ENCODE measurements at regions not wholly inside any gene's neighbourhood (a gene's known extent, or its start where the extent isn't known, plus 50 kb on each side); places are given as distances from the start of the nearest gene placed in this dataset.

GRCh38 chr3:73765878-73766545, 141.3 kb upstream of the PDZRN3 start:
- TF ChIP-seq, protein P1, sequence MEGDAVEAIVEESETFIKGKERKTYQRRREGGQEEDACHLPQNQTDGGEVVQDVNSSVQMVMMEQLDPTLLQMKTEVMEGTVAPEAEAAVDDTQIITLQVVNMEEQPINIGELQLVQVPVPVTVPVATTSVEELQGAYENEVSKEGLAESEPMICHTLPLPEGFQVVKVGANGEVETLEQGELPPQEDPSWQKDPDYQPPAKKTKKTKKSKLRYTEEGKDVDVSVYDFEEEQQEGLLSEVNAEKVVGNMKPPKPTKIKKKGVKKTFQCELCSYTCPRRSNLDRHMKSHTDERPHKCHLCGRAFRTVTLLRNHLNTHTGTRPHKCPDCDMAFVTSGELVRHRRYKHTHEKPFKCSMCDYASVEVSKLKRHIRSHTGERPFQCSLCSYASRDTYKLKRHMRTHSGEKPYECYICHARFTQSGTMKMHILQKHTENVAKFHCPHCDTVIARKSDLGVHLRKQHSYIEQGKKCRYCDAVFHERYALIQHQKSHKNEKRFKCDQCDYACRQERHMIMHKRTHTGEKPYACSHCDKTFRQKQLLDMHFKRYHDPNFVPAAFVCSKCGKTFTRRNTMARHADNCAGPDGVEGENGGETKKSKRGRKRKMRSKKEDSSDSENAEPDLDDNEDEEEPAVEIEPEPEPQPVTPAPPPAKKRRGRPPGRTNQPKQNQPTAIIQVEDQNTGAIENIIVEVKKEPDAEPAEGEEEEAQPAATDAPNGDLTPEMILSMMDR (conservative IDR thresholded peaks at IDR 0.05; ENCODE audit: low read depth, low read length): no peak
- no peak for TF ChIP-seq EZH2 (IDR thresholded peaks at IDR 0.05; ENCODE audit: borderline replicate concordance, low read depth, low read length, poor library complexity, severe bottlenecking)
